D341Med (cell line): ENCODE measurements at regions not wholly inside any gene's neighbourhood (a gene's known extent, or its start where the extent isn't known, plus 50 kb on each side); places are given as distances from the start of the nearest gene placed in this dataset.
"Not testable (repeated sequence)": the region's sequence is repeated elsewhere in the genome, so short reads cannot be mapped to it uniquely, and the experiment has no call there.

Experiments
- DNase-seq: peaks from one replicate; pipeline ENCODE4 v3.0.0; 2012; ENCODE audit warnings: low spot score

DNA sequence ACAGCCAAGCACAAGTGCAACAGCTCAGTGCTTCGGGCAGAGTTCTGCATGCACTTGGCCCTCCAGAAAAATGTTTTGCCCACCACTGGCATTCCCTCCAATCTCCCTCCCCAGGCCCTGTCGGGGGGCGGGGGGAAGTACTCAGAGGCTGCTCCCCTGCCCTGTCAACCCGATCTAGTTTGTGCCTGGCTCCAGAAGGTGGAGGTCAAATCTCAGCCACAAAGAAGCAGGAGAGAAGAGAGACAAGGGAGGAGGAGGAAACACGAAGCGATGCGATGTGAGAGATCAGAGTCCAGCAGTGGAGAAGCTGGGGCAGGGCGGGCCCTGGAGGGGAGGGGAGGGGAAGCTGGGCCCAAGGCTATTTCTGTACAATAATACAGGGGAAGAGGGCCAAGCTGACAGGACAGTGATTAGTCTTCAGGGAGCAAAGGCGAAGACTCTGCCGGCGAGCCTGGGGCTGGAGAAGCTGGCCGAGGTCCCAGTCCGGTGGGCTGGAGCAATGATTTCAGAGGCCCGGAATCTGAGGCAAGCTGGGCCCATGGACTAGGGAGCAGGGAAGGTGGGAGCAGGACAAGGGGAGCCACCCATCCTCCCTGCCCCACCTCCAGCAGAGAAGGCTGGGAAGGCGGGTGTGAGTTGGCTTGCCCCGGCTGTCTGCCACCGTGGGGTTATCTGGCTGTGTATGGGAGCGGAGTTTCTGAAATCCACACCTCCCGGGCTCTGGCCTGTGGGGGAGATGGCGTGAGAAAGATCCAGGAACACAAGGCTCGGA is 167.1 kb downstream of the EFNB1 start:
- DNase-seq = no peak

GRCh38 chrX:68995386-68995779 is 166.6 kb downstream of the EFNB1 start:
- DNase-seq = no peak

- no peak for DNase-seq
Observed at GRCh38 chrX:68994891-68995255, 166.1 kb downstream of the EFNB1 start.

GRCh38 chrX:68994135-68994890 is 165.5 kb downstream of the EFNB1 start:
- no peak for DNase-seq

GRCh38 chrX:68992821-68993397 is 164.1 kb downstream of the EFNB1 start:
- no peak for DNase-seq

- DNase-seq = no peak
Observed at GRCh38 chrX:68991691-68992345, 163.0 kb downstream of the EFNB1 start.

- DNase-seq = no peak
Observed at GRCh38 chrX:68990948-68991347, 162.1 kb downstream of the EFNB1 start.

- no peak for DNase-seq
Observed at GRCh38 chrX:68989865-68990606, 161.2 kb downstream of the EFNB1 start.

DNA sequence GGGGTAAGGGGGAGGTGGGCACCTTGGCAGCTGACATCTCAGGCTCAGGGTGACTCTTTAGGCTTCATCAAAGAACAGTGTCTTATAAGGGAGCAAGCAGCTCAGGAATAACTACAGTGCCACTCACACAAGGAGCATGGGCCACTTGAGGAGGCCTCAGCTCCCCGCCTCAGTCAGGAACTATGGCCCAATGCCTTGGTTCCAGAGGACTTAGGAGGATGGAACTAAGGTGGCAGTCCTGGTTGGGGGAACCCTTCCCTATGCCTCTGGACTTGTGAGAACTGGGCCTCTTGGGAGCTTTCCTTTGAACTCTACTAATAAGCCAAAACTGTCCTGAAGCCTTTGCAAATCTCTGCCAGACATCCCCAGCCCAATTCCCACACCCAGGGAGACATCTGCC is 160.6 kb downstream of the EFNB1 start:
- DNase-seq = no peak

DNA sequence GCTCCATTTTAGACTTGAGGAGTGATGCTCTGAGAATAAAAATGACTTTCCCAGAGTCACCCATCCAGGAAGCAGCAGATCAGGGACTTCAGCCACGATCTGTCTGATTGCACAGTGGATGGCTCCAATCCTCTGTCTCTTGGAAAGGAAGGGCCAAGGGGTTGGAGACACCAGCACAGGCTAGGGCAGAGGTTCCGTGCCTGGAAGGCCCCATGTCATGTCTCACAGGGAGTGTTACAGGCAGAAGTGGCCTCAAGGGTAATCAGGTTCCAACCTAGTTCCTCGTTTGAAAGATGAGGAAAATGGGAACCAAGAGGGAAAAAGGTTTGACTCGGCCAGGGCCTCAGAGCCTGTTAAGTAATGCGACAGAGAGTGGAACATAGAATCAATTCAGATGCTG is 160.0 kb downstream of the EFNB1 start:
- no peak for DNase-seq

DNA sequence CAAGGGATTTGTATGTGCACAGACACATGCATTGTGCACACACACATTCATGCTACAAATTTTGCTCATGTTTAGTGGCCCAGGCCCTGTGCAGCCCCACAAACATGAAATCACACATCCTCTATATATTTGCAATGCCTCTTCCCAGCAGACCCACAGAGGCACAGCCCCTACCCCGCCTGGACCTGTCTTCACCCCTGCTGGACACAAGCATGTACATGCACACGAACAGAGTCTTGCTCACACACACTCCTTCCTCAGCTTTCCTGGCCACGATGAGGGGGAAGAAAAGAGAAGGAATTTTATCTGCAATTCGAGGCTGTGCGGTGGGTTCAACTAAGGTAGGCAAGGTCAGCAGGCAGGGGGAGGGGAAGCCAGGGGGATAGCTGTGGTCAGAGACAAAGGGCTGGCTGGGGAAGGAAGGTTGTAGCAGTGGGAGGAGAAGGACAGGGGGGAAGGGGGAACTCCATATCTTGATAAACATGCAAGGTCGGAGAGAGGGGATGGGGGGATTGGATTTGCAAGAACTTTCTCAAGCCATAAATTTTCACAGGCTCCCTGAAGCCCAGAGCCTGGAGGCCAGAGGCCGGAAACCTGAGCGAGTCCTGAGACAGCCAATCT is 156.4 kb downstream of the EFNB1 start:
- no peak for DNase-seq

DNA sequence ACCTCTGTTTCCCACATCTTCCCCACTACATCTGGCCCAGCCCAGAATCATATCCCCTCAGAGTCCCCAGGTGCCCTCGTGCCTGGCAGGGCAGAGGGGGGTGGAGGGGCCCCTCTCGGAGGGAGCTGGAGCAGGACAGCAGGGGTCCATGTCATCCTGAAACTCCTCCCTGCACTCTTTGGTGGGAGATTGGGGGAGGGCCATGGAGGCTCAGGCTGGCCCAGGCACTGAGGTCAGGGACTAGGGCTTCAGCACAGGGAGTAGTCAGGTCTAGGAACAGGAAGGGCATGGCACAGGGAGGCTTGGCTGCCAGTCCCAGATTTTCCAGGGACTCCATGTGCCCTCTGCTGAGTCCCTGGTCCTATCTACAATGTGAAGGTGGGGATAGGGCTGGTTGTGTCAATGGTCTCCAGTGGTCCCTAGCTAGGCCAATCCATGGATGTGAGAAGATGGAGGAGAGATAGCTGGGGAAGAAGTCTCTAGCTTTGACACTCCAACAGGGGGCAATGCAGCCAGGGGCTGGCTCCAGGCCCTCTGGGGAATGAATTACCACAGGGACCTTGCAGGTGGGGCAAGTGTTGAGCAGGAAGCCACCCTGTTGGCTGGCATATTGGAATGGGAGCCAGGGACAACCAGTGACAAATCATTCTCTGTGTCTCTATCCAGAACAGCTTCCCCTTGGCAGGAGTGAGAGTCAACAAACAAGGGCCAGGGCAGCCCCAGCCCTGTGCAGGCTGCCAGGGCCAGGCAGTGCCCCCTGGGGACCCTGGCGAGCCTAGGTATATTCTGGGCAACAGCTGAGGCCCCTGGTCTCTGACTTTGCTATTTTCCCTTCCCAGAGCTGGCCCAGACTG is 154.4 kb downstream of the EFNB1 start:
- no peak for DNase-seq

- no peak for DNase-seq
Observed at GRCh38 chrX:68982476-68982875, 153.7 kb downstream of the EFNB1 start.

GRCh38 chrX:68980906-68981616 is 152.2 kb downstream of the EFNB1 start:
- DNase-seq = no peak

DNA sequence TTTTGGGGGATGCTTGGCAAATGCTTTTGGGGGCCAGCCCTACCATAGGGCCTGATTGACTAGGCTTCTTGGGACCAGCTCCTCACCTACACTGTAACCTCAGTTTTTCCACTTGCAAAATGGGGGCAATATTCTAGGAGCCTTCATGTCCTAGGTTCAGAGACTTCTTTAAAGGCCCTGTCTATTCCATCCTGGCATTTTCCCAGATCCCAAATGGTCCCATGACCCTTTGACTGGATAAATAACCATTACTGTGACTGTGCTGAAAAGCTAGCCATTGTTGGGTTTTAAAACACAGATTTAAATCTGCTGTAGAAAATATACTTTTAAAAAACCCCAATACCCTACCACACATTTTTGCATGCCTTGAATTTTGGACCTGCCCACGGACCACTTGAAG is 149.8 kb downstream of the EFNB1 start:
- no peak for DNase-seq

- DNase-seq = no peak
Observed at GRCh38 chrX:68978255-68978654, 149.4 kb downstream of the EFNB1 start.

- DNase-seq = no peak
Observed at GRCh38 chrX:68953331-68953730, 124.5 kb downstream of the EFNB1 start.

DNA sequence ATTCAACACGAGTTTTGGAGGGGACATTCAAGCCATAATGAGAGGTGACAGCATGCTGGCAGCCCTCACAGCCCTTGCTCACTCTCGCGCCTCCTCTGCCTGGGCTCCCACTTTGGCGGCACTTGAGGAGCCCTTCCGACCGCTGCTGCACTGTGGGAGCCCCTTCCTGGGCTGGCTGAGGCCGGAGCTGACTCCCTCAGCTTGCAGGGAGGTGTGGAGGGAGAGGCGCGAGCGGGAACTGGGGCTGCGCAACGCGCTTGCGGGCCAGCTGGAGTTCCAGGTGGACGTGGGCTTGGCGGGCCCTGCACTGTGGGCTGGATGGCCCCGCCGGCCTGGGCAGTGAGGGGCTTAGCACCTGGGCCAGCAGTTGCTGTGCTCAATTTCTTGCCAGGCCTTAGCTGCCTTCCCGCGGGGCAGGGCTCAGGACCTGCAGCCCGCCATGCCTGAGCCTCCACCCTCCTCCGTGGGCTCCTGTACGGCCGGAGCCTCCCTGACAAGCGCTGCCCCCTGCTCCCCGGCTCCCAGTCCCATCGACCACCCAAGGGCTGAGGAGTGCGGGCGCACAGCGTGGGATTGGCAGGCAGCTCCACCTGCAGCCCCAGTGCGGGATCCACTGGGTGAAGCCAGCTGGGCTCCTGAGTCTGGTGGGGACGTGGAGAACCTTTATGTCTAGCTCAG is 123.3 kb downstream of the EFNB1 start:
- DNase-seq = not testable (repeated sequence)

DNA sequence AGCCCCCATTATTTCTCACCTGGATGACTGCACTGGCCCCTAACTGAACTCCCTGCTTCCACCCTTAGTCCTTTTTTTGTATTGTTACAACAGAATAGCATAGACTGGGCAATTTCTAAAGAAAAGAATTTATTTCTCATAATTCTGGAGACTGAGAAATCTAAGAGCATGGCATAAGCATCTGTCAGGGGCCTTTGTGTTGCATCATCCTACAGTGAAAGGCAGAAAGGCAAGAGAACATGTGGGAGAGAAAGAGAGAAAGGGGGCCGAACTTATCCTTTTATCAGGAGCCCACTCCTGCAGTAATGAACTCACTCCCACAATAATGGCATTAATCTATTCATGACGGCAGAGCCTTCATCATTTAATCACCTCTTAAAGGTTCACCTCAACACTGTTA is 122.1 kb downstream of the EFNB1 start:
- DNase-seq = no peak
